Endothelial cell of umbilical vein (primary cell): ENCODE measurements at regions not wholly inside any gene's neighbourhood (a gene's known extent, or its start where the extent isn't known, plus 50 kb on each side); places are given as distances from the start of the nearest gene placed in this dataset.

Experiments
- BruUV-seq: library from RNA; stranded (reverse); fragments of 400-500 nt; replicated peaks from 2 replicates; lab custom pipeline; 2021; lab: Mats Ljungman, UMichigan
- CTCF ChIA-PET: fragments of 300-600, 350-600 bp; sonication (Branson Sonifier 250); formaldehyde crosslinking; loops from one replicate; lab custom pipeline; 2021; ENCODE audit warnings: antibody characterized with exemption, inconsistent platforms; lab: Charles Lee
- POLR2A ChIA-PET: fragments of 300-600, 350-600 bp; sonication (Branson Sonifier 250); formaldehyde crosslinking; loops from one replicate; lab custom pipeline; 2021; ENCODE audit warnings: antibody characterized with exemption, inconsistent platforms; lab: Charles Lee
- DNase-seq: peaks from one replicate; pipeline ENCODE4 v3.0.0-alpha.2; 2011; ENCODE audit warnings: low read depth, low spot score
- FAIRE-seq: peaks from 2 replicates; lab custom pipeline; 2011; peaks lifted over from hg19 to GRCh38; lab: Jason Lieb, UNC
- H2AFZ ChIP-seq: 2 replicates; pipeline ENCODE4 v1.6.0; 2012; ENCODE audit warnings: low read depth, low read length, control low read depth, inconsistent platforms
- H3K27ac ChIP-seq: 2 replicates; pipeline ENCODE4 v1.5.1; 2011; ENCODE audit warnings: low read depth, mild to moderate bottlenecking, control low read depth, low read length, moderate library complexity; ENCODE audit not compliant: insufficient read depth
- H3K27me3 ChIP-seq, 2 experiments: 2 replicates each; pipeline versions ENCODE4 v1.6.0 to v1.6.1; 2011; ENCODE audit warnings: low read length in 2 of 2, mixed read lengths in 1 of 2; ENCODE audit not compliant: control insufficient read depth in 2 of 2, insufficient read depth in 2 of 2
- H3K36me3 ChIP-seq, 2 experiments: 2 replicates in 1 of 2; 3 replicates in 1 of 2; pipeline ENCODE4 v1.5.1; 2011; ENCODE audit warnings: low read length in 2 of 2, mild to moderate bottlenecking in 1 of 2, moderate library complexity in 1 of 2; ENCODE audit not compliant: control insufficient read depth in 2 of 2, insufficient read depth in 2 of 2; ENCODE audit errors: extremely low read depth in 1 of 2
- H3K4me1 ChIP-seq: 3 replicates; pipeline ENCODE4 v1.5.1; 2011; ENCODE audit warnings: mild to moderate bottlenecking, low read length; ENCODE audit not compliant: control insufficient read depth, insufficient read depth; ENCODE audit errors: extremely low read depth
- H3K4me2 ChIP-seq: 2 replicates; pipeline ENCODE4 v1.6.1; 2011; ENCODE audit warnings: low read length, control low read depth, mixed read lengths; ENCODE audit not compliant: insufficient read depth
- H3K4me3 ChIP-seq, 3 experiments: fragments of 200-600 bp in 1 of 3; sonication (generic), shearing (Covaris generic) in 1 of 3; replicated peaks in 1 of 3; 2 replicates each; pipeline ENCODE4 v1.5.1; 2011 to 2016; ENCODE audit warnings: control low read depth in 3 of 3, low read length in 3 of 3, mild to moderate bottlenecking in 2 of 3, inconsistent platforms in 1 of 3, low read depth in 1 of 3, moderate library complexity in 1 of 3; ENCODE audit not compliant: insufficient read depth in 1 of 3
- H3K79me2 ChIP-seq: 2 replicates; pipeline ENCODE4 v1.6.0; 2012; ENCODE audit warnings: low read length, inconsistent platforms; ENCODE audit not compliant: control insufficient read depth, insufficient read depth
- H3K9ac ChIP-seq: replicated peaks from 2 replicates; pipeline ENCODE3; 2011; ENCODE audit warnings: low read length, control low read depth; ENCODE audit not compliant: insufficient read depth; ENCODE audit errors: extremely low read depth
- H3K9me1 ChIP-seq: replicated peaks from 3 replicates; pipeline ENCODE4 v1.6.0; 2011; ENCODE audit warnings: mild to moderate bottlenecking, low read length; ENCODE audit not compliant: control insufficient read depth, insufficient read depth; ENCODE audit errors: extremely low read depth
- H3K9me3 ChIP-seq: replicated peaks from 2 replicates; pipeline ENCODE4 v1.5.1; 2012; ENCODE audit warnings: low read length, inconsistent platforms; ENCODE audit not compliant: control insufficient read depth, insufficient read depth
- H4K20me1 ChIP-seq: replicated peaks from 2 replicates; pipeline ENCODE3; 2011; ENCODE audit warnings: mild to moderate bottlenecking, low read length; ENCODE audit not compliant: control insufficient read depth, insufficient read depth; ENCODE audit errors: extremely low read depth
- EZH2 ChIP-seq: IDR thresholded peaks from 2 replicates; pipeline ENCODE4 v1.6.1; 2012; ENCODE audit warnings: borderline replicate concordance, low read depth, mild to moderate bottlenecking, moderate library complexity, low read length, inconsistent platforms; ENCODE audit not compliant: severe bottlenecking
- FOS ChIP-seq: IDR thresholded peaks from 2 replicates; pipeline ENCODE4 v1.6.1; 2011; ENCODE audit warnings: mild to moderate bottlenecking, low read length, moderate library complexity, borderline replicate concordance; ENCODE audit not compliant: insufficient read depth
- GATA2 ChIP-seq: IDR thresholded peaks from 2 replicates; pipeline ENCODE4 v1.7.0; 2011; ENCODE audit warnings: low read depth, mild to moderate bottlenecking, moderate library complexity, mixed read lengths, low read length; ENCODE audit not compliant: insufficient read length, insufficient read depth
- JUN ChIP-seq: IDR thresholded peaks from 2 replicates; pipeline ENCODE4 v1.6.1; 2011; ENCODE audit warnings: borderline replicate concordance, low read depth; ENCODE audit not compliant: insufficient read length, insufficient read depth
- MYC ChIP-seq: IDR thresholded peaks from one replicate; pipeline ENCODE4 v1.6.1; 2011; ENCODE audit warnings: mild to moderate bottlenecking, low read depth, low read length
- POLR2A ChIP-seq: IDR thresholded peaks from 2 replicates; pipeline ENCODE4 v1.6.1; 2012; ENCODE audit warnings: low read depth, mild to moderate bottlenecking, control low read depth, low read length
- POLR2AphosphoS5 ChIP-seq: IDR thresholded peaks from 2 replicates; pipeline ENCODE4 v1.6.1; 2012; ENCODE audit warnings: low read depth, mild to moderate bottlenecking, control low read depth, low read length, moderate library complexity; ENCODE audit not compliant: insufficient read depth
- dilution Hi-C: fragments of 300-500 bp; cut with MboI; formaldehyde crosslinking; loops from one replicate; pipeline ENCODE4 v1.15.0; 2019; ENCODE audit warnings: low sequenced_read_pairs; ENCODE audit not compliant: extremely low pct_ligation_motif_present
- intact Hi-C: fragments of 100-400 bp; cut with micrococcal nuclease; formaldehyde crosslinking; loops from one replicate; pipeline ENCODE4 v1.10.0; 2022
- TF ChIP-seq, protein P1 (sequence below): IDR thresholded peaks from 2 replicates; pipeline ENCODE4 v1.6.1; 2011; ENCODE audit not compliant: insufficient read depth, insufficient read length
- TF ChIP-seq, protein P2 (sequence below), 2 donors: IDR thresholded peaks; 1 replicate in 1 of 2; 2 replicates in 1 of 2; pipeline ENCODE4 v1.5.1; 2011; ENCODE audit warnings: low read length in 2 of 2, mild to moderate bottlenecking in 2 of 2, moderate library complexity in 2 of 2, control low read depth in 1 of 2, inconsistent platforms in 1 of 2, low read depth in 1 of 2; ENCODE audit not compliant: insufficient read depth in 1 of 2; ENCODE audit errors: extremely low read depth in 1 of 2

DNA sequence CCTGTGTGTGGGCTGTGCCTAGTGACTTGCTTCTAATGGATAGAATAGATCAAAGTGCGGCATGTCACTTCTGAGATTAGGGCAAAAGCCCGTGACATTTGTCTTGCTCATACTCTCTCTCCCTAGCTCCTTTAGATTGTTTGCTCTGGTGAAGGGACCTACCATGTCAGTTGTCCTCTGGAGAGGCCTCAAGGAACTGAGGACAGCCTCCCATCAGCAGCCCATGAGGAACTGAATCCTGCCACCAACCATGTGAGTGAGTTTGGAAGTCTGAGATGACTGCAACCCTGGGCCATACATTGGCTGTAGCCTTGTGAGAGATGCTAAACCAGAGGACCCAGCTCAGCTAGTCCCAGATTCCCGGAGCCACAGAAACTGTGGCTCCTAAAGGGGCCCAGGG lies 101.6 kb upstream of the ESRRB start:
- Histone ChIP-seq H3K9me3 (no peaks in the 10 kb centered on the region), H3K36me3 (no peaks in the 10 kb centered on the region), H3K9me1 (no peaks in the 10 kb centered on the region), H3K27me3 (peaks cover 0 to 6% of the 10 kb centered on the region in 2 experiments), H3K27ac (no peak overlapping the region), H3K9ac (no peak overlapping the region), H4K20me1 (no peaks in the 10 kb centered on the region), H3K4me2 (no peak overlapping the region), H3K4me3 (no peak overlapping the region), H3K79me2 (no peaks in the 10 kb centered on the region), H3K4me1 (no peaks in the 10 kb centered on the region), H2AFZ (no peak overlapping the region)
- TF ChIP-seq, protein P1, sequence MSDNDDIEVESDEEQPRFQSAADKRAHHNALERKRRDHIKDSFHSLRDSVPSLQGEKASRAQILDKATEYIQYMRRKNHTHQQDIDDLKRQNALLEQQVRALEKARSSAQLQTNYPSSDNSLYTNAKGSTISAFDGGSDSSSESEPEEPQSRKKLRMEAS: no peak
- TF ChIP-seq FOS: no peak
- no peak for TF ChIP-seq JUN
- no peak for TF ChIP-seq GATA2
- TF ChIP-seq POLR2A: no peak
- TF ChIP-seq MYC: no peak
- no peak for TF ChIP-seq EZH2
- TF ChIP-seq POLR2AphosphoS5: no peak
- TF ChIP-seq, protein P2, sequence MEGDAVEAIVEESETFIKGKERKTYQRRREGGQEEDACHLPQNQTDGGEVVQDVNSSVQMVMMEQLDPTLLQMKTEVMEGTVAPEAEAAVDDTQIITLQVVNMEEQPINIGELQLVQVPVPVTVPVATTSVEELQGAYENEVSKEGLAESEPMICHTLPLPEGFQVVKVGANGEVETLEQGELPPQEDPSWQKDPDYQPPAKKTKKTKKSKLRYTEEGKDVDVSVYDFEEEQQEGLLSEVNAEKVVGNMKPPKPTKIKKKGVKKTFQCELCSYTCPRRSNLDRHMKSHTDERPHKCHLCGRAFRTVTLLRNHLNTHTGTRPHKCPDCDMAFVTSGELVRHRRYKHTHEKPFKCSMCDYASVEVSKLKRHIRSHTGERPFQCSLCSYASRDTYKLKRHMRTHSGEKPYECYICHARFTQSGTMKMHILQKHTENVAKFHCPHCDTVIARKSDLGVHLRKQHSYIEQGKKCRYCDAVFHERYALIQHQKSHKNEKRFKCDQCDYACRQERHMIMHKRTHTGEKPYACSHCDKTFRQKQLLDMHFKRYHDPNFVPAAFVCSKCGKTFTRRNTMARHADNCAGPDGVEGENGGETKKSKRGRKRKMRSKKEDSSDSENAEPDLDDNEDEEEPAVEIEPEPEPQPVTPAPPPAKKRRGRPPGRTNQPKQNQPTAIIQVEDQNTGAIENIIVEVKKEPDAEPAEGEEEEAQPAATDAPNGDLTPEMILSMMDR (IDR thresholded peaks at IDR 0.05; ENCODE audit: extremely low read depth in 1 of 2, insufficient read depth in 1 of 2, low read depth in 1 of 2, low read length in 2 of 2): no peak
- intact Hi-C loops (no loop called here), dilution Hi-C loops (no loop called here)
- ChIA-PET POLR2A (no interaction called here), CTCF (no interaction called here)
- BruUV-seq: no TSS peak
- no peak for DNase-seq
- FAIRE-seq: no peak
